ENCODE measurements at regions not wholly inside any gene's neighbourhood (a gene's known extent, or its start where the extent isn't known, plus 50 kb on each side); places are given as distances from the start of the nearest gene placed in this dataset.

DNA sequence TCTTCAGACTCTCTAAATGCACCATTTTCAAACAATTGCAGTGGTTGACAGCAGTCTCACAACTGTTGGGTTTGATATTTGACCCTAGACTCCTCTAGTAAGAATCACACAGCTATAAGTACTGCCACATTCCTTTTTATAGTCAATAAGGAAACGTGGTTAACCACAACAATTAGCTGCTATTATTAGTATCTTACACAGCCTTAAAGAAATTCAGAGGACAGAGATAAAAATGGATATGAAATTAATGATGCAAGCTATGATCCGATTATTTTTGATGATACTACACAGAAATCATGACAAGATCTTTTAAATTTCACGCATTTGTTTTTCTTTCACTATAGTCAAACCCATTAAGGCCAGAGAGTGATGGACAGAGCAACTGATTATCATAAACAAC is 288.6 kb upstream of the C9orf72 start:
- TF ChIP-seq PCBP1 (IDR thresholded peaks at IDR 0.05; ENCODE audit: low read depth, low read length, poor library complexity, severe bottlenecking) (no peak), MEF2A (IDR thresholded peaks at IDR 0.05; ENCODE audit: control insufficient read depth, low read depth, low read length) (no peak)
- TF ChIP-seq, protein P1, sequence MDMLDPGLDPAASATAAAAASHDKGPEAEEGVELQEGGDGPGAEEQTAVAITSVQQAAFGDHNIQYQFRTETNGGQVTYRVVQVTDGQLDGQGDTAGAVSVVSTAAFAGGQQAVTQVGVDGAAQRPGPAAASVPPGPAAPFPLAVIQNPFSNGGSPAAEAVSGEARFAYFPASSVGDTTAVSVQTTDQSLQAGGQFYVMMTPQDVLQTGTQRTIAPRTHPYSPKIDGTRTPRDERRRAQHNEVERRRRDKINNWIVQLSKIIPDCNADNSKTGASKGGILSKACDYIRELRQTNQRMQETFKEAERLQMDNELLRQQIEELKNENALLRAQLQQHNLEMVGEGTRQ (CRISPR knock-in tag; IDR thresholded peaks at IDR 0.05): no peak

Measured in K562 (cell line).